ENCODE measurements at regions not wholly inside any gene's neighbourhood (a gene's known extent, or its start where the extent isn't known, plus 50 kb on each side); places are given as distances from the start of the nearest gene placed in this dataset.

GRCh38 chr18:7338846-7339245, 108.0 kb downstream of the LRRC30 start:
- no peaks in the 10 kb centered on the region for H3K79me2 ChIP-seq (ENCODE audit: control insufficient read depth, insufficient read depth, low read length)
- H3K27me3 ChIP-seq (ENCODE audit: control insufficient read depth in 2 of 2, insufficient read depth in 2 of 2, low read length in 2 of 2) = no peaks in the 10 kb centered on the region
- H3K4me2 ChIP-seq (ENCODE audit: insufficient read depth, low read length) = no peak overlapping the region
- no peak overlapping the region for H3K9ac ChIP-seq (replicated peaks; ENCODE audit: extremely low read depth, insufficient read depth, low read length)
- no peak for FAIRE-seq
- H3K4me1 ChIP-seq (ENCODE audit: control insufficient read depth, extremely low read depth, insufficient read depth, low read length) = no peaks in the 10 kb centered on the region
- no peak overlapping the region for H2AFZ ChIP-seq (ENCODE audit: low read depth, low read length)
- no peak overlapping the region for H3K4me3 ChIP-seq (replicated peaks in 1 of 3; ENCODE audit: insufficient read depth in 1 of 3, low read depth in 1 of 3, low read length in 3 of 3)
- H3K9me3 ChIP-seq (replicated peaks; ENCODE audit: control insufficient read depth, insufficient read depth, low read length) = no peaks in the 10 kb centered on the region
- TF ChIP-seq POLR2A (IDR thresholded peaks at IDR 0.05; ENCODE audit: low read depth, low read length) = no peak
- TF ChIP-seq MYC (IDR thresholded peaks at IDR 0.05; ENCODE audit: low read depth, low read length) = no peak
- TF ChIP-seq FOS (IDR thresholded peaks at IDR 0.05; ENCODE audit: borderline replicate concordance, insufficient read depth, low read length) = no peak
- TF ChIP-seq GATA2 (IDR thresholded peaks at IDR 0.05; ENCODE audit: insufficient read depth, insufficient read length, low read depth, low read length) = no peak
- TF ChIP-seq CTCF (IDR thresholded peaks at IDR 0.05; ENCODE audit: extremely low read depth in 1 of 2, insufficient read depth in 1 of 2, low read depth in 1 of 2, low read length in 2 of 2) = no peak
- TF ChIP-seq POLR2AphosphoS5 (IDR thresholded peaks at IDR 0.05; ENCODE audit: insufficient read depth, low read depth, low read length) = no peak
- no peak for TF ChIP-seq JUN (IDR thresholded peaks at IDR 0.05; ENCODE audit: borderline replicate concordance, insufficient read depth, insufficient read length, low read depth)
- TF ChIP-seq EZH2 (IDR thresholded peaks at IDR 0.05; ENCODE audit: borderline replicate concordance, low read depth, low read length, severe bottlenecking) = no peak
- TF ChIP-seq MAX (IDR thresholded peaks at IDR 0.05; ENCODE audit: insufficient read depth, insufficient read length) = no peak
- CTCF ChIA-PET = interaction anchor here (1.0 to 1.1 kb wide), 2 partner anchors 14 to 21 kb away, joined by 3 to 4 read pairs; no protein-coding TSS in a partner anchor
- intact Hi-C loops (cut with micrococcal nuclease) = no loop called here
- H3K27ac ChIP-seq (ENCODE audit: insufficient read depth, low read depth, low read length) = no peak overlapping the region
- DNase-seq (ENCODE audit: low read depth, low spot score) = no peak
- dilution Hi-C loops (cut with MboI; ENCODE audit: extremely low pct_ligation_motif_present, low sequenced_read_pairs) = no loop called here
- no peaks in the 10 kb centered on the region for H3K36me3 ChIP-seq (ENCODE audit: control insufficient read depth in 2 of 2, extremely low read depth in 1 of 2, insufficient read depth in 2 of 2, low read length in 2 of 2)
- H3K9me1 ChIP-seq (replicated peaks; ENCODE audit: control insufficient read depth, extremely low read depth, insufficient read depth, low read length) = no peaks in the 10 kb centered on the region
- POLR2A ChIA-PET = no interaction called here
- BruUV-seq (replicated peaks) = no TSS peak
- H4K20me1 ChIP-seq (replicated peaks; ENCODE audit: control insufficient read depth, extremely low read depth, insufficient read depth, low read length) = no peaks in the 10 kb centered on the region

Data from endothelial cell of umbilical vein (primary cell).